ENCODE measurements at regions not wholly inside any gene's neighbourhood (a gene's known extent, or its start where the extent isn't known, plus 50 kb on each side); places are given as distances from the start of the nearest gene placed in this dataset.

DNA sequence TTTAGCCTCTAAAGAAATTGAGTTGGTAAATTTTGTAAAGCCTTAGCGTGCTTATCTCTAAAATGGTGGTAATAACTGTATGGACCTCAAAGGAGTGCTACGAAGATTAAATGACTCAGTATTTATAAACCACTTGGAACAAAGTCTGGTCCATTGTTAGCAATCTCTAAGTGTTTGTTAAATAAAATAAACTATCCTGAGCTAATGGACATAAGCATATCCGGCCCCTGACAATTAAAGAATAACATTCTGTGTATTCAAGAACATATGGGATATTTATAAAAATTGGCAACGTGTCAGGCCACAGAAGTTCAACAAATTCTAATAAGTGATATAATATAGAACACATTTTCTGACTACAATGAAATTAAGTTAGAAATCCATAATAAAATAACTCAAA, 71.0 kb downstream of the MYEOV start:
- H3K27ac ChIP-seq (ENCODE audit: extremely low read depth, low read depth, low read length): no peak overlapping the region
- CTCF ChIA-PET: no interaction called here
- no peaks in the 10 kb centered on the region for H3K4me1 ChIP-seq (ENCODE audit: control insufficient read depth, insufficient read depth, low read length)
- H3K36me3 ChIP-seq (ENCODE audit: control insufficient read depth in 2 of 2, insufficient read depth in 1 of 2, low read length in 2 of 2): no peaks in the 10 kb centered on the region
- peak; percentile 63; the same call in 1 of the 2 replicates for TF ChIP-seq TCF7L2 (IDR thresholded peaks at IDR 0.05; ENCODE audit: borderline replicate concordance, low read depth, low read length)
- TF ChIP-seq ZNF138 (tag by site-specific recombination; IDR thresholded peaks at IDR 0.05; ENCODE audit: borderline replicate concordance): no peak
- H3K4me3 ChIP-seq (ENCODE audit: low read depth, low read length): no peak overlapping the region
- no peaks in the 10 kb centered on the region for H3K9me3 ChIP-seq (ENCODE audit: control insufficient read depth, insufficient read depth, low read depth, low read length)
- POLR2A ChIA-PET: no interaction called here

- Histone ChIP-seq H3K36me3 (ENCODE audit: control insufficient read depth in 2 of 2, insufficient read depth in 1 of 2, low read length in 2 of 2) (no peaks in the 10 kb centered on the region), H3K27ac (ENCODE audit: extremely low read depth, low read depth, low read length) (no peak overlapping the region), H3K4me3 (ENCODE audit: low read depth, low read length) (no peak overlapping the region), H3K4me1 (ENCODE audit: control insufficient read depth, insufficient read depth, low read length) (no peaks in the 10 kb centered on the region), H3K9me3 (ENCODE audit: control insufficient read depth, insufficient read depth, low read depth, low read length) (no peaks in the 10 kb centered on the region)
- ChIA-PET CTCF (interaction anchor here (1.1 kb wide), 1 partner anchor 278 kb away, joined by 3 read pairs; no protein-coding TSS in a partner anchor), POLR2A (interaction anchor here (0.7 kb wide), 1 partner anchor 30 kb away, joined by 3 read pairs; no protein-coding TSS in a partner anchor)
- TF ChIP-seq ZBTB20 (tag by site-specific recombination; IDR thresholded peaks at IDR 0.05): no peak
- peak; percentile 98 for TF ChIP-seq EGR2 (tag by site-specific recombination; IDR thresholded peaks at IDR 0.05; ENCODE audit: low read depth)
- TF ChIP-seq ZFHX2 (tag by site-specific recombination; conservative IDR thresholded peaks at IDR 0.05): peak; percentile 97
- TF ChIP-seq ZNF398 (tag by site-specific recombination; IDR thresholded peaks at IDR 0.05): peak; percentile 54
Observed at GRCh38 chr11:69365558-69365957, 71.6 kb downstream of the MYEOV start.

DNA sequence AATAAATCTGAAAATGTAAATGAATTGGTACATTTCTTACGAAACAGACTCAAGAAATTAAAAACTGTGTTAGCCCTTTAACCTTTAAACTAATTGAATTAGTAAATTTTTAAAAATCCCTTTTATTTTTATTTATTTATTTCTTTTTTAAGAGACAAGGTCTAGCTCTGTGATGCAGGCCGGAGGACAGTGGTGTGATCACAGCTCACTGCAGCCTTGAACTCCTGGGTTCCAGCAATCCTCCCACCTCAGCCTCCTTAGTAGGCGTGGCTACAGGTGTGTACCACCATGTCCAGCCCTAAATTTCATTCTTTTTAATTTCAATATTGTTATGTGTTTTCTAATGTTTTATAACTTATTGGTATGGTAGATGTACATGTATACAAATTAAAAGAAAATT, 72.6 kb downstream of the MYEOV start:
- TF ChIP-seq, protein P1, sequence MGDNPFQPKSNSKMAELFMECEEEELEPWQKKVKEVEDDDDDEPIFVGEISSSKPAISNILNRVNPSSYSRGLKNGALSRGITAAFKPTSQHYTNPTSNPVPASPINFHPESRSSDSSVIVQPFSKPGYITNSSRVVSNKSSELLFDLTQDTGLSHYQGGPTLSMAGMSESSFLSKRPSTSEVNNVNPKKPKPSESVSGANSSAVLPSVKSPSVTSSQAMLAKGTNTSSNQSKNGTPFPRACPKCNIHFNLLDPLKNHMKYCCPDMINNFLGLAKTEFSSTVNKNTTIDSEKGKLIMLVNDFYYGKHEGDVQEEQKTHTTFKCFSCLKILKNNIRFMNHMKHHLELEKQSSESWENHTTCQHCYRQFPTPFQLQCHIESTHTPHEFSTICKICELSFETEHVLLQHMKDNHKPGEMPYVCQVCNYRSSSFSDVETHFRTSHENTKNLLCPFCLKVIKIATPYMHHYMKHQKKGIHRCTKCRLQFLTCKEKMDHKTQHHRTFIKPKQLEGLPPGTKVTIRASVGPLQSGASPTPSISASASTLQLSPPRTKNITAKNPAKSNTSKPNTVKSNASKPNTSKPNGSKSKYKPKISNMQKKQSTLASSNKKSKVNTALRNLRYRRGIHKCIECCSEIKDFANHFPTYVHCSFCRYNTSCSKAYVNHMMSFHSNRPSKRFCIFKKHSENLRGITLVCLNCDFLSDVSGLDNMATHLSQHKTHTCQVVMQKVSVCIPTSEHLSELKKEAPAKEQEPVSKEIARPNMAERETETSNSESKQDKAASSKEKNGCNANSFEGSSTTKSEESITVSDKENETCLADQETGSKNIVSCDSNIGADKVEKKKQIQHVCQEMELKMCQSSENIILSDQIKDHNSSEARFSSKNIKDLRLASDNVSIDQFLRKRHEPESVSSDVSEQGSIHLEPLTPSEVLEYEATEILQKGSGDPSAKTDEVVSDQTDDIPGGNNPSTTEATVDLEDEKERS (tag by site-specific recombination; IDR thresholded peaks at IDR 0.05): no peak
- CTCF ChIA-PET: interaction anchor here (1.1 kb wide), 1 partner anchor 277 kb away, joined by 3 read pairs; no protein-coding TSS in a partner anchor
- H3K9me3 ChIP-seq (ENCODE audit: control insufficient read depth, insufficient read depth, low read depth, low read length): no peaks in the 10 kb centered on the region
- no peak overlapping the region for H3K4me3 ChIP-seq (ENCODE audit: low read depth, low read length)
- POLR2A ChIA-PET: no interaction called here
- no peaks in the 10 kb centered on the region for H3K4me1 ChIP-seq (ENCODE audit: control insufficient read depth, insufficient read depth, low read length)
- no peaks in the 10 kb centered on the region for H3K36me3 ChIP-seq (ENCODE audit: control insufficient read depth in 2 of 2, insufficient read depth in 1 of 2, low read length in 2 of 2)
- H3K27ac ChIP-seq (ENCODE audit: extremely low read depth, low read depth, low read length): no peak overlapping the region

DNA sequence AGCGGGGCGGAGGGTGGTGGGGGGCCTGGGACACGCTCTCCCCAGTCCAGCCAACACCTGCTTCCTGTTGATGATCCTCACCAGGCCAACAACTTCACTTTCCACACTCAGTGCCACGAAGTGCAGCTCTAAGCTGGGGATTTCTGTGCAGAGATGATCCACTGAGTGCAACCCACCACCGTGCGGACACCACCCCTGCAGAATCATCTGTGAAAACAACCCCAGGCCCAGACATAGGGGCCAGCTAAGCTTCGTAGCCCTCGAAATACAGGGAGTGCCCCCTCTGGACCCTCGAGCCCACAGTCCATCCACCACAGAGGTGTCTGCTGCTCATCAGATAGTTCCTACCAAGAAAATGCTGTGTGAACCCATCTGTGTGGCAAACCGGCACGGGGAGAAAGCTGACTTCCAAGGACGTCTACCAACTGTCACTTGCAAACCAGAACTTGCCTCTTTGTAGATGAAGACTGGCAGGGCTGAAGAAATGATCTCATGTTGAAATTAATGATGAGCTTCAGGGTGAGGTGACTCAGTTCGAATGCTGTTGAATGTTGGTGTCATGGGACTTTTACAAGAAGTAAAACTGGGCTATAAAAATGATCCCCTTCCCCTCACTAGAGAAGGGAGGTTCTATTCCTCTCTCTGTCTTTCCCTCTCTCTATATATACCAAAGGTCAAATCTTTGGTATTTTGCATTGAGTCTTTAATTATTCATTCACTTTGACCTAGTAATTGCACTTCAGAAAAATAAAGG, 73.4 kb downstream of the MYEOV start:
- POLR2A ChIA-PET: no interaction called here
- TF ChIP-seq PBX3 (CRISPR knock-in tag; IDR thresholded peaks at IDR 0.05) (no peak), ZNF624 (tag by site-specific recombination; IDR thresholded peaks at IDR 0.05) (no peak), ZNF211 (tag by site-specific recombination; IDR thresholded peaks at IDR 0.05; ENCODE audit: low read depth) (no peak), ZNF423 (tag by site-specific recombination; IDR thresholded peaks at IDR 0.05) (no peak), ZNF114 (tag by site-specific recombination; IDR thresholded peaks at IDR 0.05) (no peak), SP7 (tag by site-specific recombination; IDR thresholded peaks at IDR 0.05) (no peak), ZNF571 (tag by site-specific recombination; IDR thresholded peaks at IDR 0.05) (no peak), ZNF558 (tag by site-specific recombination; IDR thresholded peaks at IDR 0.05) (no peak), ZNF48 (tag by site-specific recombination; IDR thresholded peaks at IDR 0.05) (no peak), ZNF416 (tag by site-specific recombination; IDR thresholded peaks at IDR 0.05) (no peak)
- TF ChIP-seq, protein P2, sequence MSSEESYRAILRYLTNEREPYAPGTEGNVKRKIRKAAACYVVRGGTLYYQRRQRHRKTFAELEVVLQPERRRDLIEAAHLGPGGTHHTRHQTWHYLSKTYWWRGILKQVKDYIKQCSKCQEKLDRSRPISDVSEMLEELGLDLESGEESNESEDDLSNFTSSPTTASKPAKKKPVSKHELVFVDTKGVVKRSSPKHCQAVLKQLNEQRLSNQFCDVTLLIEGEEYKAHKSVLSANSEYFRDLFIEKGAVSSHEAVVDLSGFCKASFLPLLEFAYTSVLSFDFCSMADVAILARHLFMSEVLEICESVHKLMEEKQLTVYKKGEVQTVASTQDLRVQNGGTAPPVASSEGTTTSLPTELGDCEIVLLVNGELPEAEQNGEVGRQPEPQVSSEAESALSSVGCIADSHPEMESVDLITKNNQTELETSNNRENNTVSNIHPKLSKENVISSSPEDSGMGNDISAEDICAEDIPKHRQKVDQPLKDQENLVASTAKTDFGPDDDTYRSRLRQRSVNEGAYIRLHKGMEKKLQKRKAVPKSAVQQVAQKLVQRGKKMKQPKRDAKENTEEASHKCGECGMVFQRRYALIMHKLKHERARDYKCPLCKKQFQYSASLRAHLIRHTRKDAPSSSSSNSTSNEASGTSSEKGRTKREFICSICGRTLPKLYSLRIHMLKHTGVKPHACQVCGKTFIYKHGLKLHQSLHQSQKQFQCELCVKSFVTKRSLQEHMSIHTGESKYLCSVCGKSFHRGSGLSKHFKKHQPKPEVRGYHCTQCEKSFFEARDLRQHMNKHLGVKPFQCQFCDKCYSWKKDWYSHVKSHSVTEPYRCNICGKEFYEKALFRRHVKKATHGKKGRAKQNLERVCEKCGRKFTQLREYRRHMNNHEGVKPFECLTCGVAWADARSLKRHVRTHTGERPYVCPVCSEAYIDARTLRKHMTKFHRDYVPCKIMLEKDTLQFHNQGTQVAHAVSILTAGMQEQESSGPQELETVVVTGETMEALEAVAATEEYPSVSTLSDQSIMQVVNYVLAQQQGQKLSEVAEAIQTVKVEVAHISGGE (tag by site-specific recombination; conservative IDR thresholded peaks at IDR 0.05; ENCODE audit: low read depth): no peak

More for the DNA sequence above, 73.4 kb downstream of the MYEOV start:
- H3K4me3 ChIP-seq (ENCODE audit: low read depth, low read length): no peak overlapping the region
- CTCF ChIA-PET: interaction anchor here (0.8 kb wide), 1 partner anchor 21 kb away, joined by 3 read pairs; no protein-coding TSS in a partner anchor
- H3K27ac ChIP-seq (ENCODE audit: extremely low read depth, low read depth, low read length): no peak overlapping the region
- no peaks in the 10 kb centered on the region for H3K4me1 ChIP-seq (ENCODE audit: control insufficient read depth, insufficient read depth, low read length)
- H3K36me3 ChIP-seq (ENCODE audit: control insufficient read depth in 2 of 2, insufficient read depth in 1 of 2, low read length in 2 of 2): no peaks in the 10 kb centered on the region
- no peaks in the 10 kb centered on the region for H3K9me3 ChIP-seq (ENCODE audit: control insufficient read depth, insufficient read depth, low read depth, low read length)

Measured in HEK293 (cell line).